ENCODE measurements at regions not wholly inside any gene's neighbourhood (a gene's known extent, or its start where the extent isn't known, plus 50 kb on each side); places are given as distances from the start of the nearest gene placed in this dataset.

DNA sequence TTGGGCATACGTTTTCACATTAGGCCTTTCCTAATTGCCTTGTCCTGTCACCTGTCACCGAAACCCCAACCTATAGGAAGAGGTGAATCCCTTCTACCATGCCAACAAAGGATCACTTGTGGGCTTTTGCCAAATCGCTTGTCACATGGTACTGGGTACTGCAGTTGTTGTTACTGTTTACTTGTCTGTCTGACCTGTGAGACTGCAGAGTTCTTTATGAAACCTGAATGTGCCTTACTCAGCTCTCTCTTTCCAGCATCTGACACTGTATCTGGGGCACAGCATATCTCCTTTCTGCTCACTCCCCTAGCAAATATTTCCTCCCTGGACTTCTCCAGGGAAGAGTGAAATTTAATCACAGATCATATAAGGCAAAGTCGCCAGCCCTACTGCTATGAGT, 1272.4 kb downstream of the CDH8 start:
- Histone ChIP-seq H3K4me3 (no peak overlapping the region), H3K9me3 (no peaks in the 10 kb centered on the region), H3K27ac (no peak overlapping the region), H3K4me1 (no peaks in the 10 kb centered on the region), H3K36me3 (no peaks in the 10 kb centered on the region), H3K27me3 (no peaks in the 10 kb centered on the region)
- intact Hi-C loops (cut with DNase I; ENCODE audit: low total_unique reads): no loop called here
- no peak for DNase-seq
- no peak for TF ChIP-seq POLR2A (IDR thresholded peaks at IDR 0.05)
- TF ChIP-seq, protein P1, sequence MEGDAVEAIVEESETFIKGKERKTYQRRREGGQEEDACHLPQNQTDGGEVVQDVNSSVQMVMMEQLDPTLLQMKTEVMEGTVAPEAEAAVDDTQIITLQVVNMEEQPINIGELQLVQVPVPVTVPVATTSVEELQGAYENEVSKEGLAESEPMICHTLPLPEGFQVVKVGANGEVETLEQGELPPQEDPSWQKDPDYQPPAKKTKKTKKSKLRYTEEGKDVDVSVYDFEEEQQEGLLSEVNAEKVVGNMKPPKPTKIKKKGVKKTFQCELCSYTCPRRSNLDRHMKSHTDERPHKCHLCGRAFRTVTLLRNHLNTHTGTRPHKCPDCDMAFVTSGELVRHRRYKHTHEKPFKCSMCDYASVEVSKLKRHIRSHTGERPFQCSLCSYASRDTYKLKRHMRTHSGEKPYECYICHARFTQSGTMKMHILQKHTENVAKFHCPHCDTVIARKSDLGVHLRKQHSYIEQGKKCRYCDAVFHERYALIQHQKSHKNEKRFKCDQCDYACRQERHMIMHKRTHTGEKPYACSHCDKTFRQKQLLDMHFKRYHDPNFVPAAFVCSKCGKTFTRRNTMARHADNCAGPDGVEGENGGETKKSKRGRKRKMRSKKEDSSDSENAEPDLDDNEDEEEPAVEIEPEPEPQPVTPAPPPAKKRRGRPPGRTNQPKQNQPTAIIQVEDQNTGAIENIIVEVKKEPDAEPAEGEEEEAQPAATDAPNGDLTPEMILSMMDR (IDR thresholded peaks at IDR 0.05): no peak

DNA sequence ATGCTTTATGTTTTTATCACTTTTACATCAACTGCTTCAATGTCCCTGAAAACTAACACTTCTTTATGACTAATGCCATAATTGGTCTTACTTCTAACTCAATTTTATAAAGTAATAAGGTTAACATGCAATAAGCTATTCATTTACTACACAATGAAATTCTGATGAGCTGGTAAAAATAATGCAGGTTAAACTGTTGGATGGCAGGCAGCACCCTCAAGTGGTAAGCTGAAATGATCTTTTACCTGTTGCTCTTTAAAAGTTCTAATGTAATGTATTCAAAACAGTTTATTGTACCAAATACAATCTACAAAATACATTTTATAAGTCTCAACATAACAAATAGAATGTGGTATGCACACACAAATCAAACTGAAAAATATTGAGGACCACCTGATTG, 1280.3 kb downstream of the CDH8 start:
- TF ChIP-seq, protein P1 (IDR thresholded peaks at IDR 0.05): no peak
- TF ChIP-seq POLR2A (IDR thresholded peaks at IDR 0.05): no peak
- no peak overlapping the region for H3K4me3 ChIP-seq
- no peaks in the 10 kb centered on the region for H3K27me3 ChIP-seq
- no peaks in the 10 kb centered on the region for H3K36me3 ChIP-seq
- H3K9me3 ChIP-seq: no peaks in the 10 kb centered on the region
- DNase-seq: no peak
- H3K4me1 ChIP-seq: no peaks in the 10 kb centered on the region
- H3K27ac ChIP-seq: no peak overlapping the region
- intact Hi-C loops (cut with DNase I; ENCODE audit: low total_unique reads): no loop called here

DNA sequence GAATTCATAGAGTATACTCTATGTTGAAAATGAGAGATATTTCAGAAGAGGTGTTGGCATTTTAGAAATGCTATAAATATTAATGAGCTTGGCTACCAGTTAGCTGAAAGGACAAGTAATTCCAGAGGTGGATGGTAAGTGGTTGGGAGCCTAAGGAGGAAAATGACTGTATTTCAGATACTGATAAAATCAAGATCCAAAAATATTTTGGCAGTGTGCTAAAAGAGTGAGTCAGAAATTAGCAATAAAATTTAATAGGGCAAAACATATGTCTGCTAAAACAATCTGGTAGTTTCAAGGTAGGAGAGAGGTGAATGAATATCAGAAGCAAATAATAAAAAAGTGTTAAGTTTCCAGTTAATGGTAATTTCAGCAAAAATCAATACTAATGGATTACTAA, 1287.9 kb downstream of the CDH8 start:
- Histone ChIP-seq H3K27me3 (no peaks in the 10 kb centered on the region), H3K4me1 (no peaks in the 10 kb centered on the region), H3K4me3 (no peak overlapping the region), H3K27ac (no peak overlapping the region), H3K9me3 (no peaks in the 10 kb centered on the region), H3K36me3 (no peaks in the 10 kb centered on the region)
- DNase-seq: no peak
- intact Hi-C loops (cut with DNase I; ENCODE audit: low total_unique reads): no loop called here
- no peak for TF ChIP-seq POLR2A (IDR thresholded peaks at IDR 0.05)
- TF ChIP-seq, protein P1 (IDR thresholded peaks at IDR 0.05): no peak

DNA sequence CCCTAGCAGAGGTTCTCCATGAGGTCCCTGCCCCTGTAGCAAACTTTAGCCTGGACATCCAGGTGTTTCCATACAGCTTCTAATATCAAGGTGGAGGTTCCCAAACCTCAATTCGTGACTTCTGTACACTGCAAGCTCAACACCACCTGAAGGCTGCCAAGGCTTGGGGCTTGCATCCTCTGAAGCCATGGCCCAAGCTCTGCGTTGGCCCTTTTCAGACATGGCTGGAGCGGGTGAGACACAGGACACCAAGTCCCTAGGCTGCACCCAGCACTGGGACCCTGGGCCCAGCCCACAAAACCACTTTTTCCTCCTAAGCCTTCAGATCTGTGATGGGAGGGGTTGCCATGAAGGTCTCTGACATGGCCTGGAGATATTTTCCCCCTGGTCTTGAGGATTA, 1292.0 kb downstream of the CDH8 start:
- H3K4me3 ChIP-seq: no peak overlapping the region
- no peaks in the 10 kb centered on the region for H3K36me3 ChIP-seq
- H3K9me3 ChIP-seq: no peaks in the 10 kb centered on the region
- DNase-seq: no peak
- H3K27ac ChIP-seq: no peak overlapping the region
- intact Hi-C loops (cut with DNase I; ENCODE audit: low total_unique reads): no loop called here
- no peaks in the 10 kb centered on the region for H3K27me3 ChIP-seq
- no peaks in the 10 kb centered on the region for H3K4me1 ChIP-seq
- TF ChIP-seq POLR2A (IDR thresholded peaks at IDR 0.05): no peak
- TF ChIP-seq, protein P1 (IDR thresholded peaks at IDR 0.05): no peak

DNA sequence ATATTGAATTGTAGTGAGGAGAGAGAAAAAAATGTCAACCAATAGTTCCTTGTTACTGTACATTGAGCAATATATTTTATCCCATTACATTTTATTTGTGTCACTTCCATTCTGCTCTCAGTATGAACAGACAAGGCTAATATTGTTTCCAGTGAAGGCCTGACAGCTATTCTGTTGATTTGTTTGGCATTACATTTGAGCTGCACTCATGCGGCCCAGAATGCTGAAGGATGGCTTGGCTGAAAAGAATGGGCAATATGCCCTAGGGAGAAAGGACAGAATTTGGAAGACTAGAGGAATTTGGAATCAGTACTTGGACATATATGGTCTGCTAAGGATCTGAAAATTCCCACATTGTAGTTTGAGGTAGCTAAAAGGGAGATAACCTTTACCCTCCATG, 1294.4 kb downstream of the CDH8 start:
- Histone ChIP-seq H3K36me3 (no peaks in the 10 kb centered on the region), H3K4me1 (no peaks in the 10 kb centered on the region), H3K27ac (no peak overlapping the region), H3K4me3 (no peak overlapping the region), H3K9me3 (no peaks in the 10 kb centered on the region), H3K27me3 (no peaks in the 10 kb centered on the region)
- no peak for TF ChIP-seq POLR2A (IDR thresholded peaks at IDR 0.05)
- TF ChIP-seq, protein P1 (IDR thresholded peaks at IDR 0.05): no peak
- intact Hi-C loops (cut with DNase I; ENCODE audit: low total_unique reads): no loop called here
- DNase-seq: no peak

Measured in uterus (tissue), 3 donors.